ENCODE measurements at regions not wholly inside any gene's neighbourhood (a gene's known extent, or its start where the extent isn't known, plus 50 kb on each side); places are given as distances from the start of the nearest gene placed in this dataset.

DNA sequence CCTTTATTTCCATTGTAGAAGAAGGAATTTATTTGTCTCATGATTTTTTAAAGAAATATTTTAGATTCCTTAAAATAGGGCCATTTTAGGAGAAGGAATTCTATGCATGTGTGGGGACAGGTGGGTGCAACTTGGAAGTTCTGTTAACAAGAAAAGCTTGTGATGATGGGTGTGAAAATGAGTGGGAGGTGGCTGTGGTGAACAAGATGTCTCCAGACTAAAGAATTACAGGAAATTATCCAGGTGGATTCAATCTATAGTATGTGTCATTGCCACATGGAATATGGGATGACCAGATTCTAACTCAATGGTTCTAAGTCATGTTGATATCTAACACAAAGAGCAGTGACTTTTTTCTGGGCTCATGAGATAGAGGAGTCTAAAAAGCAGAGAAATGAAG lies 229.6 kb upstream of the IGFBP3 start:
- TF ChIP-seq, protein P1, sequence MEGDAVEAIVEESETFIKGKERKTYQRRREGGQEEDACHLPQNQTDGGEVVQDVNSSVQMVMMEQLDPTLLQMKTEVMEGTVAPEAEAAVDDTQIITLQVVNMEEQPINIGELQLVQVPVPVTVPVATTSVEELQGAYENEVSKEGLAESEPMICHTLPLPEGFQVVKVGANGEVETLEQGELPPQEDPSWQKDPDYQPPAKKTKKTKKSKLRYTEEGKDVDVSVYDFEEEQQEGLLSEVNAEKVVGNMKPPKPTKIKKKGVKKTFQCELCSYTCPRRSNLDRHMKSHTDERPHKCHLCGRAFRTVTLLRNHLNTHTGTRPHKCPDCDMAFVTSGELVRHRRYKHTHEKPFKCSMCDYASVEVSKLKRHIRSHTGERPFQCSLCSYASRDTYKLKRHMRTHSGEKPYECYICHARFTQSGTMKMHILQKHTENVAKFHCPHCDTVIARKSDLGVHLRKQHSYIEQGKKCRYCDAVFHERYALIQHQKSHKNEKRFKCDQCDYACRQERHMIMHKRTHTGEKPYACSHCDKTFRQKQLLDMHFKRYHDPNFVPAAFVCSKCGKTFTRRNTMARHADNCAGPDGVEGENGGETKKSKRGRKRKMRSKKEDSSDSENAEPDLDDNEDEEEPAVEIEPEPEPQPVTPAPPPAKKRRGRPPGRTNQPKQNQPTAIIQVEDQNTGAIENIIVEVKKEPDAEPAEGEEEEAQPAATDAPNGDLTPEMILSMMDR (IDR thresholded peaks at IDR 0.05), result no peak
- H3K4me1 ChIP-seq (ENCODE audit: control insufficient read depth, insufficient read depth, low read length), result no peaks in the 10 kb centered on the region
- no peaks in the 10 kb centered on the region for H3K36me3 ChIP-seq (ENCODE audit: control insufficient read depth, insufficient read depth, low read length)
- ATAC-seq (no peak), DNase-seq (no peak)
- no peak overlapping the region for H3K27ac ChIP-seq (ENCODE audit: low read length)
- Mint-ChIP-seq H3K9me3 (peaks cover 0 to 5% of the 10 kb centered on the region in 2 donors), H3K27ac (no peak overlapping the region), H3K36me3 (no peaks in the 10 kb centered on the region), H3K27me3 (ENCODE audit: low read depth in 2 of 2) (no peaks in the 10 kb centered on the region), H3K4me1 (no peaks in the 10 kb centered on the region), H3K4me3 (no peak overlapping the region)
- H3K27me3 ChIP-seq (ENCODE audit: control insufficient read depth, insufficient read depth, low read length), result no peaks in the 10 kb centered on the region
- no peak overlapping the region for H3K4me3 ChIP-seq (ENCODE audit: low read length)
- no peaks in the 10 kb centered on the region for H3K9me3 ChIP-seq (ENCODE audit: control insufficient read depth, insufficient read depth, low read length)
- intact Hi-C loops (cut with micrococcal nuclease), result no loop called here

DNA sequence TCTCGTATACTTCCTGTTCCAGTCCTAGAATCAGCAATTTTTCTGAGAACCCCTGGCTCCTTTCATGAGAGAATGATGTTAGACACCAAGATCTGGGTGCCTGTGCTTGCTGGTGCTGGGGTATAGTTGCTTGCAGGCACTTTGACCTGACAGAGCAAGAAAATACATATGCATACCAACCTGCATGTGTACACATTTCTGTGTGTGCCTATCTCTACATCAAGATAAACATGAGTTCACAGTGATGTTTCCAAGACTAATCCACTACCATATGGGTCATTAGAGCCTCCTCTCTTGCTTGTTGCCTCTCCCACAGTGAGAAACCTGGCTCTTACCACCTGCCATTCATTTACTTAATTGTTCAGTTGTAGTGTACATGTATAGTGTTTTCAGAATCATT lies 229.1 kb upstream of the IGFBP3 start:
- Histone ChIP-seq H3K9me3 (ENCODE audit: control insufficient read depth, insufficient read depth, low read length) (no peaks in the 10 kb centered on the region), H3K4me1 (ENCODE audit: control insufficient read depth, insufficient read depth, low read length) (no peaks in the 10 kb centered on the region), H3K36me3 (ENCODE audit: control insufficient read depth, insufficient read depth, low read length) (no peaks in the 10 kb centered on the region), H3K27ac (ENCODE audit: low read length) (no peak overlapping the region), H3K4me3 (ENCODE audit: low read length) (no peak overlapping the region), H3K27me3 (ENCODE audit: control insufficient read depth, insufficient read depth, low read length) (no peaks in the 10 kb centered on the region)
- Mint-ChIP-seq H3K36me3 (no peaks in the 10 kb centered on the region), H3K4me3 (no peak overlapping the region), H3K27ac (no peak overlapping the region), H3K9me3 (peaks cover 0 to 5% of the 10 kb centered on the region in 2 donors), H3K4me1 (no peaks in the 10 kb centered on the region), H3K27me3 (ENCODE audit: low read depth in 2 of 2) (no peaks in the 10 kb centered on the region)
- DNase-seq (no peak), ATAC-seq (no peak)
- WGBS (ENCODE audit: insufficient coverage), result 88% methylated on average over 1 of the region's 1 CpG
- intact Hi-C loops (cut with micrococcal nuclease), result no loop called here
- TF ChIP-seq, protein P1 (IDR thresholded peaks at IDR 0.05), result no peak

DNA sequence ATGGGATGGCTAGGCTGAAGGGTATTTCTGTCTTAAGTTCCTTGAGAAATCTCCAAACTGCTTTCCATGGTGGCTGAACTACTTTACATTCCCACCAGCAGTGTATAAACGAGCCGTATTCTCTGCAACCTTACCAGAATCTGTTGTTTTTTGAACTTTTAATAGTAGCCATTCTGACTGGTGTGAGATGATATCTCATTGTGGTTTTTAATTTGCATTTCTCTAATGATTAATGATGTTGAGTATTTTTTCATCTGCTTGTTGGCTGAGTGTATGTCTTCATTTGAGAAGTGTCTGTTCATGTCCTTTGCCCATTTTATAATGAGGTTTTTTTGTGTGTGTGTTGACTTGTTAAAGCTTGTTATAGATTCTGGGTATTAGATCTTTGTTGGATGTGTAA lies 226.8 kb upstream of the IGFBP3 start:
- intact Hi-C loops (cut with micrococcal nuclease), result no loop called here
- TF ChIP-seq, protein P1 (IDR thresholded peaks at IDR 0.05), result no peak
- Histone ChIP-seq H3K4me3 (ENCODE audit: low read length) (no peak overlapping the region), H3K27ac (ENCODE audit: low read length) (no peak overlapping the region), H3K27me3 (ENCODE audit: control insufficient read depth, insufficient read depth, low read length) (no peaks in the 10 kb centered on the region), H3K9me3 (ENCODE audit: control insufficient read depth, insufficient read depth, low read length) (no peaks in the 10 kb centered on the region), H3K36me3 (ENCODE audit: control insufficient read depth, insufficient read depth, low read length) (no peaks in the 10 kb centered on the region), H3K4me1 (ENCODE audit: control insufficient read depth, insufficient read depth, low read length) (no peaks in the 10 kb centered on the region)
- Mint-ChIP-seq H3K27ac (no peak overlapping the region), H3K9me3 (peaks cover 3 to 5% of the 10 kb centered on the region in 2 donors), H3K4me1 (no peaks in the 10 kb centered on the region), H3K27me3 (ENCODE audit: low read depth in 2 of 2) (no peaks in the 10 kb centered on the region), H3K36me3 (no peaks in the 10 kb centered on the region), H3K4me3 (no peak overlapping the region)
- ATAC-seq (no peak), DNase-seq (no peak)
- 86% methylated on average over 2 of the region's 2 CpGs for WGBS (ENCODE audit: insufficient coverage)

DNA sequence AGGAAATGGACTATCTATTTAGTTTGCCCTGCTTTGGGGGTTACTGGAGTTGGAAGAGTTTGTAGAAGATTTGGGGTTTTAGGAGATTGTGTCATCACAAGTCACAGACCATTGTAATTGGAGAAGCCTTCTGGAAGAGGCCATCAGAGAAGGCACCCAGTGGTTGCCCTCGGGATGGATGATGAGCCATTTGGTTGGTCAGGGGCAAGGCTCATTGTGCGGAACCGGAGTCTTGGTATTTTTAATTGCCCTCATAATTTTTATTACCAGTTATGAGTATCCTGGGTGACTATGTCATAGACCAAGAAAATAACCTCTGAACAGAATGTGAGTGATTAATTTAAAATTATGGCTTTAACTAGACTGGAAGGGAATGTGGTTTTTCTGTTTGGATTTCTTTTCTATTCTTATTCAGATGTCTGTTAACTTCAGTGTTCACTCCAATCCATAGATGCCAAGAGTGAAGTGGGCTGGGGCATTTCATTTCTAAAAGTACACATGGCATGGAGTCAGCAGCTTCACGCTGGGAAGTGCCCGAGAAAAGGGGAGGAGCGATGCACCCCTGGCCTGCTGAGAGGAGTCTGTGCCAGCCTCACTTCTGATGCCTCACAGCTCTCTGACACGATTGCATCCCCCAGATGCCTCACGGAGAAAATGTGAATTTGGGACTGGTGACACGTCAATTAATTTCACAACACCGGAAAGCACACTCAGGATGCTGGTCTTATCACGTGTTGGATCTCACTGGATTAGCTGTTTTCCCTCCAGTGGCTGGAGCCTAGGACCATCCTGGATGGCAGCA lies 225.6 kb upstream of the IGFBP3 start:
- ATAC-seq (no peak), DNase-seq (no peak)
- Histone ChIP-seq H3K4me3 (ENCODE audit: low read length) (no peak overlapping the region), H3K9me3 (ENCODE audit: control insufficient read depth, insufficient read depth, low read length) (no peaks in the 10 kb centered on the region), H3K4me1 (ENCODE audit: control insufficient read depth, insufficient read depth, low read length) (no peaks in the 10 kb centered on the region), H3K27ac (ENCODE audit: low read length) (no peak overlapping the region), H3K27me3 (ENCODE audit: control insufficient read depth, insufficient read depth, low read length) (no peaks in the 10 kb centered on the region), H3K36me3 (ENCODE audit: control insufficient read depth, insufficient read depth, low read length) (no peaks in the 10 kb centered on the region)
- TF ChIP-seq, protein P1 (IDR thresholded peaks at IDR 0.05), result no peak
- no peak overlapping the region for H3K4me3 Mint-ChIP-seq
- 82% methylated on average over 11 of the region's 11 CpGs for WGBS (ENCODE audit: insufficient coverage)
- no peaks in the 10 kb centered on the region for H3K4me1 Mint-ChIP-seq
- H3K36me3 Mint-ChIP-seq, result no peaks in the 10 kb centered on the region
- H3K9me3 Mint-ChIP-seq, result peaks cover 3 to 5% of the 10 kb centered on the region in 2 donors
- H3K27me3 Mint-ChIP-seq (ENCODE audit: low read depth in 2 of 2), result no peaks in the 10 kb centered on the region
- intact Hi-C loops (cut with micrococcal nuclease), result no loop called here
- no peak overlapping the region for H3K27ac Mint-ChIP-seq

Measured in natural killer cell (primary cell).